GM10266 (cell line): ENCODE measurements at regions not wholly inside any gene's neighbourhood (a gene's known extent, or its start where the extent isn't known, plus 50 kb on each side); places are given as distances from the start of the nearest gene placed in this dataset.

Source experiments
- DNase-seq: peaks from one replicate; pipeline ENCODE4 v3.0.0; 2012; ENCODE audit errors: extremely low spot score
- CTCF ChIP-seq: IDR thresholded peaks from 2 replicates; pipeline ENCODE4 v1.5.1; 2012; ENCODE audit warnings: mild to moderate bottlenecking, low read depth; ENCODE audit not compliant: control insufficient read depth, insufficient read depth; ENCODE audit errors: missing control alignments

GRCh38 chr6:84282550-84282949 lies 55.1 kb upstream of the CEP162 start:
- no peak for TF ChIP-seq CTCF
- no peak for DNase-seq

GRCh38 chr6:84280639-84281038 lies 53.2 kb upstream of the CEP162 start:
- no peak for TF ChIP-seq CTCF
- no peak for DNase-seq

GRCh38 chr6:84280030-84280429 lies 52.6 kb upstream of the CEP162 start:
- DNase-seq: no peak
- TF ChIP-seq CTCF: no peak

GRCh38 chr6:84278321-84278998 lies 51.0 kb upstream of the CEP162 start:
- DNase-seq: no peak
- no peak for TF ChIP-seq CTCF
